Hepatic stellate cell (primary cell): ENCODE measurements at regions not wholly inside any gene's neighbourhood (a gene's known extent, or its start where the extent isn't known, plus 50 kb on each side); places are given as distances from the start of the nearest gene placed in this dataset.
A peak's percentile ranks its signal among the peaks of the same experiment; 100 is the strongest.

Experiments used
- DNase-seq: peaks from one replicate; pipeline ENCODE4 v3.0.0; 2011; ENCODE audit warnings: low spot score

DNA sequence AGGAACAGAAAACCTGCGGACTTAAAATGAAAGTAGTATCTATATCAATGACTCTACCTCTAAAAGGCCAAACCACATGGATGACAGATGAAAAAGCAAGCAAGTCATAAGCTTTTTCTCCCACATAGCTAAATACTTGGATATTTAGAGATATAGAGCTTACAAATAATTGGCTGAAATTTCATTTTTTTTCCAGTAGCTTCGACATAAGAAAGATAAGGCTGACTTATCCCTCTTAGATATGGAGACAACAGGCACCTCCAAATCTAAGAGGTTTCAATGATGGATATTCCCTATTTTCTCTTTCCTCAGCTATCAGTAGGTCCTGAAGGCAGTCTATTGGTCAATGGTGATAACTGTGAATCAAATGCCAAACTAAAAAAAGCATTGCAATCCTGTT is 460.3 kb downstream of the MEIS1 start:
- no peak for DNase-seq

DNA sequence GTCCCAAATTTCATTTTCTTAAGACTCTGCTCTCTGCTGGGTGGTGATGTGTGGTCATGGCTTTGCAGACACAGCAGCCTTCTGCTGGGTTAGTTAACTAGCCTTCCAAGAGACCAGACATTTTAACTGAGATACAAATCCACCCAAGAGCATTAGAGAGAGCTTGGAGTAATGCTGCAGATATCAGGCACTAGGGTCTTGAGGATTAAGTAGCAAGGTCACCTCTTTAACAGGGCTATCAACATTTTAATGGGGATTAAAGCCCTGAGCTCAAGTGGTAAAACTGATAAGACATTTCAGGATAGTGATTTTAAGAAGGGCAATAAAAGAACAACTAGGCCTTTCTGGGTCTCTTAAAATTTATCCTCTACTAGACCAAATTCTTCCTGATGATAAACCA is 461.2 kb downstream of the MEIS1 start:
- no peak for DNase-seq

DNA sequence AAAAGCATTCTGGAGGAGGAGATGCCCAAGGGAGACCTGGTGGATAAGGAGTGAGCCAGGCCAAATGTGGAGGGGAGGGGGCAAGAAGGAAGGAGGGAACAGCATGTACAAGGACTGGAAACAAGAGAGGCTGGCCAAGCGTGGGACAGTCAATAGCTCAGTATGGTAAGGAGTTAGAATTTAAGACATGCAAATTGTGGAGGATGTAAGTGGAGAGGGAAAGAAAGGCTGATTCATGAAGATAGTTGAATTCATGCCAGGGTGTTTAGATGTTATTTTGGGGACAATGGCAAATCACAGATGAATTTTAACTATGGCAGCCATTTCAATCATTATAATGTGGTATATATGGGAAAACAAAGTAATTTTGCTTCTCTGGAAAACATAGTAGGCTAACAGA is 462.3 kb downstream of the MEIS1 start:
- DNase-seq, result no peak

DNA sequence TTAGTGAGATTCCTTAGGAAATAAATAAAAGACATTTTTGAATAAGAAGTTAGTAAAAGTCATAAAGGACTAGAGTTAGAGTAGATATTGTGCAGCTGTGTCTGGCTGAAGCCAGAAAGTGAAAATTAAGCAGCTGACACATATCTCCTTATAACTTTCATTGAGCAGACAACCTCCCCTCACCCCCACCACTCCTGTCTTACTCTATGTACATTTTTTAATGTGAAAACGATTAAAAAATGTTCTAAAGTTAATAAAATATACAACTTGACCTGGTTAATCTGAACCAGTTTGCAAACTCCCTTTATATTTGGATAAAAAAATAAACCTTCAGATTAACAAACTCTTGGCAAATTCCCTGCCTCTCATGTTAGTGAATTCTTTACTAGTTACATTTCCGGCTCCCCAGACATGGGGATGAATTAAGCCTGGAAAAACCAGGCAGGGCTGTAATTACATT is 462.8 kb downstream of the MEIS1 start:
- DNase-seq, result no peak

DNA sequence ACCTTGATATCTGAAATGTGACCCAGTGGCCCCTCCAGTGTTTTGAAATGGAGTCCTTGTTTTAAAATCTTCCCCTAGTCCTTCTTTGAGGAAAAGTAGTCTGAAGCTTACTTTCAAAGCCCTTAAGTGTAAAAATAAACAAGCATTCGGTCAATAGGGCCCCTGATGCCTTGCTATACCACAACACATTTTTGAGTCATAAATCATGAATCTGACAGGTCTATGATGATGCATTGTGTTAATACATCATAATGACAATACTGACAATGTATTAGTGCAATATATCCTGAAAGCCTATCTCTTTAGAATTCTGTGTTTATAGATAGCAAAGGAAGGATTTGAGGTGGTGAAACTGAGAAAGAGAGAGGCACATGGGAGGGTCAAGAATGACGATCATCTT is 464.2 kb downstream of the MEIS1 start:
- no peak for DNase-seq

DNA sequence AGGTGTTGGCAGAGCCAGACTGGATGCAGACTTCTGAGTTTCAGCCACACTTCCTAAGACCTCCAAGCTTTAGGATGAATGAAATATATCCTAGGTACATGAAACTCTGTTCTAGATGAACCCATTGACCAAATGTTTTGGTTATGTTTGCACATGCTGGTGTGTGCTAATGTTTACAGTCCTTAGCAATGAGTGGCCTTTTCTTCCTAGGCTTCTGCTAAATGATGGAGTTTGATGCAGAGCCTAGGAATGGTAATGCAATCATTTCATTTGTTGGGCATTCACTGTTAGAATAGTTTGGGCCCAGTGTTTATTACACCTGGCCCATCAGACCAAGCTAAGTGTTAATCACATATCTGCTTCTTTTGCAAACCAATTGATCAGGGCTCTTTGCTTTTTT is 464.7 kb downstream of the MEIS1 start:
- no peak for DNase-seq

DNA sequence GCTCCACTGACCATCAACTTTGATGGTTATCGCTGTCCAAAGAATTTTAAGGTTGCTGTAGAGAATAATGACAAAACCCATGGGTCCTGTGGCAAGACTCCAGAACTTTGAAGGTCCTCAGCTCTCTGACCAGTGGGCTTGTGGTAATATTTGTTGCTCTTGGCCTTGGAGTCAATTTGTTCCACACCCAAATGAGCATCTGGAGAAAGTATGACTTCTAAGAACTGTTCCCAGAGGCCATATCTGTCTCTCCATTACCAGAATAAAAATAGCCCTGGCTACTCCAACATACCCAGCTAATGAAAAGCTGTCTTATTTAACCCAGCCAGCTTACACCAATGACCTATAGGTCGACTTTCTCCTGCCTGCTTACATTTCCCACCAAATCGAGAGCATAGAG is 466.4 kb downstream of the MEIS1 start:
- no peak for DNase-seq

DNA sequence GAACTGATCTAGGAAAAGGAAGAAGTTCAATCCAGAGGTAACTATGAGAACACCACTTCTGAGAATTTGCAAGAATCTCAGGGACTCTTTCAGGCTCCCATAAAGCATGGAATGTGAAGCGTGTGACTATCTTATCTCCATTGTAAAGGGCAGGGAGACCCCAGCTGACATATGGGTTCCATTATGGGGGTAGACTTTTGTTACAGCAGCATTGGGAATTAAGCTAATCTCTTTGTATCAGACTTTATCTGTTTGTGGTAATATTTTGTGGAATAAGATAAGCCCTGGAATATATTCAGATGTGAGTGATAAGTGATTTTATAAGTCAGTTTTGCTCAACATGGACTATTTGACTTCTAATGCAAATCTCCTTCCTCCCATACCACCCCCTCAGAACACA is 468.3 kb downstream of the MEIS1 start:
- no peak for DNase-seq

DNA sequence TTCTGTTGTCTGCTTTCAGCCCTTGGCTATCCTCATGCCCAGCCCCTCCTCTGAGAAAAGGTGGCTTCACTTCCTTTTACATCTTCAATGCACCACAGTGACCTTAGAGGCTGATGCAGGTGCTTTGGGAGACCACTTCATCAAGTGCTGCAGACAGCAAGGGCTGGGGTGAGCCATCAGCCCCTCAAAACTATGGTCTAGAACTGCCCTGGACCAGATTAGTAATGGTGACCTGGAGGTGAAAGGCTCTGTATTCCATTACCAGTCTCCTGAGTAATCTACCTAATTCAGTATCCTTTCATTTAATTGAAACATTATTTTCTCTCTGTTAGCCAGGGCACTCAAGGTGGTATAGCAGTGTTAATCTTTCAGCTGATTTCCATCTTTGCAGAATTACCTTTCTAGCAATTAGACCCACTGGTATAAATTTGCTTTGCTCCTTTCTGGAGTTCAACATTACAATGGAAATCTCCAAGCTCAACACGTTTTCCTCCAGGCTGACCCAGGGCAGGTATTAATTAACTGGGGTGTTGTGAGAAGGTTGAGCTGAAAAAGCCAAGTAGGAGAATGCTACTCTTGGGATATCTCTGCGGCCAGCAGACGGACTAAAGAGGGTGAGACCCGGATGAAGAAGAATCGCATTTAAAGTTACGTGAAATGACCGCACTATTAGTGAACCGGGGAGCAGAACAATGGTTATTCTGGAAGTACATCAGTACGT is 469.0 kb downstream of the MEIS1 start:
- no peak for DNase-seq

DNA sequence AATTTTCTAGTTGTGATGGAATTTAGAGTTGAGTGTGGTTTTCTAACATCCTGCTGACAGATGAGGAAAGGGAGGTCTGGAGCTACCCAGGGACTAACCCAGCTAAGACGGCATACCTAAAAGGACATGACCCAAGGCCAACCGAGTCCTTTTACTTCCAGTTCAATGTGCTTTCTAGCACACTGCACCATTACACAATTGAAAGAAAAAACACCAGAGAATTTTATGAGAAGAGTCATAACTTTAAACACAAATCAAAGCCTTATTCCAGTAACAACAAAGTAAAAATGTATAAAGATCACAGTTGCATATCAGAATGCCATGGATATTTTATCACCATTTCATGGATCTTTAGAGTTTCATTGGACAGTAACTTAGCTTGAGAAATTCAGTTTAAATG is 480.3 kb downstream of the MEIS1 start:
- DNase-seq, result no peak

DNA sequence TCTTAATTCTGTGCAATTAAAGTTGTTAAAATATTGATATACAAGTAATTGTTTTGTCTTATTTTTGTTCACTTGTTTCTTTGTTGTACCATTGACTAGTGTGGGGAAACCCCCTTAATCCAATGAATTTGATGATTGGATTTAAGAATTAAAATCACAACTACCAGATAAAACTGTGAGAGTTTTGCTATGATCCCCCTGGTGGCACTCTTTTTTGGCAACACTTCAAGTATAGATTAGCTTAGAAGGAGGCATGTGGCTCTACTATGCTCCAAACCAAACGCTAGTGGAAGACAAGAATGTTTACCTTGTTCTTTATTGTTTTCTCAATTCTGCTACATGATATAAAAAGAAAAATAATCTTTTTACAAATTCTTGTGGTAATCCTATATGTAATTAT is 477.8 kb upstream of the ETAA1 start:
- no peak for DNase-seq

DNA sequence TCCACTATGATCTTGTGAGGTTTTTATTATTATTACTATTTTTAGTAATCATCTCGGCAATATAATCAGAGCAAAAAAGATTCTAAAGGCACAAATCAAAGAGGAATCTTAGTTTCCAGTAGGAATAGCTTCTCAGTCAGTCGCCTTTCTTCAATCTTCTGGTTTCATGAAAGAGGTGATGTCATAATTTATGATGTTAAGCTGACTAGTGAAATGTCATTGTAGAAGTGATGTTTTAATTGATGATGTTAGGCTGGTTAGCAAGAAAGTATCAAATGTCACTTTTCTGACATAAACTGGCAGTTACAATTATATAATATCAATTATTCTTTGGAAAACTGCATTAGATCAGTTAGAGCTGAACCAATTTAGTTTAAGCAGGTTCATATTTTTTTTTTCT is 476.7 kb upstream of the ETAA1 start:
- DNase-seq, result no peak

DNA sequence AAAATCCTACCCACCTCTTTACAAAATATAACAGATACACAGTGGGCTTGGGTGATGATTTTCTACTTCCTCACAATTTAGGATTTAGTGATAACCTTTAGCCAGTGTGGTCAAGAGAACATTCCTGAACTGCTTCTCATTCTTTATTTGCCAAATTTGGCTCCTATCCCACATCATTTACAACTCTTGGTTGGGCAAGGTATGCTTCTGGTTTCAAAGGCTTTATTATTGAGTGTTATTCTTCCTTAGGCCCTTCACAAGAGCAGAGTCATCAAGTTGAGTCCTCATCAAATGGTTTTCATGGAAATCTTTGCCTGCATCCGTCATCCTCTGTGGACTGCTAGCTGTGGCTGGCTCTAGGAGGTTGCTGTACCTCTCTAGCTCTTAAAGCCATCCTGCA is 472.0 kb upstream of the ETAA1 start:
- DNase-seq, result no peak

DNA sequence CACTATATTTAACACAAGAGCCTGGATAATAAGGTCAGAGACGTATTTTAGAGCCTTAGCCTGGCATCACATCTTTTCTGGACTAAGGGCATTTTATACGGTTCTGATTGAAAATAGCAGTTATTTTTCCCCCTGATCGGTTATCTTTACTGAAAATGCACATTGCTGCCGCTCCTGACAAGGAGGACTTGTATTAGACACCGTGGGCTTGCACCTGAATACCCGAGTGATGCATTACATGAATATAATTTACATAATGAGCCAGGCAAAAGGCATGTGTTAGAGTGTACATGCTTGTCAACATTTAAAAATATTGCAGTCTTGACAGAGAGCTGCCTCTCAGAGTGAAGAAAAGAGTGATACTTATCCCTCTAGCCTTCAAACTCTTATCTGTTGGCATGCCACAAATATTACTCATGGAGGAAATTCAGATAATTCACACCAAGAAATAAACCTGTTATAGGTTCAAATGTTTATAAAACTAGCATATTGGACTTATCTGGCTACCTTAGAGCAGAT is 470.5 kb upstream of the ETAA1 start:
- no peak for DNase-seq

DNA sequence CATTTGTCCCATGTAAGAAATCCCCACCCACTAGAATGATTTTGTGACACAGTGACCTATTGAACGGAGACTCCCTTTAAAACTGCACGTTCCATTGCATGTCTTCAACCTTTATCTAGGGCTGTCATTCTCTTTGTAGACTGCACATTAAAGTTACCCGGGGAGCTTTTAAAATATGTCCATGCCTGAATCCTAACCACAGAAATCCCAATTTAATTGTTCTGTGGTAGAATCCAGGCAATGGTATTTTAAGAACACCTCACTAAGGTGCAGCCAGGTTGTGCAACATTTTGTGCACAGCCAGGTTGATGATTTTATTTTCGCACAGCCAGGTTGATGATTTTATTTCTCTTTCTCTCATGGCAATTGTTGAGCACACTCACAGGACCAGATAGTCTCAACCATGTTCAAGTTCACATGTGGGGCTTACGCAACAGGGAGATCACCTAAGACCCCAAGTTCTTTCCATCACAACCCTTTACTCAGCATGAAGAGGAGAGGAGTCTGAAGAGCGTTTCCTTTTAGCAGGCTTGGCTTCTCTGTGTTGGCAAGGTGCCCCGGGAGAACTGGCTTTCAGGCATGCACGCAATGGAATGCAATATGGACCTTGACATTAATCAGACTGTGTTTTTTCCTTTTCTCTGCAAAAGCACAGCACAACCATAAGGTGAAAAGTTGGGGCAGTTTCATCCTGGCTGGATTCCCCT is 467.3 kb upstream of the ETAA1 start:
- peak; percentile 26 for DNase-seq

DNA sequence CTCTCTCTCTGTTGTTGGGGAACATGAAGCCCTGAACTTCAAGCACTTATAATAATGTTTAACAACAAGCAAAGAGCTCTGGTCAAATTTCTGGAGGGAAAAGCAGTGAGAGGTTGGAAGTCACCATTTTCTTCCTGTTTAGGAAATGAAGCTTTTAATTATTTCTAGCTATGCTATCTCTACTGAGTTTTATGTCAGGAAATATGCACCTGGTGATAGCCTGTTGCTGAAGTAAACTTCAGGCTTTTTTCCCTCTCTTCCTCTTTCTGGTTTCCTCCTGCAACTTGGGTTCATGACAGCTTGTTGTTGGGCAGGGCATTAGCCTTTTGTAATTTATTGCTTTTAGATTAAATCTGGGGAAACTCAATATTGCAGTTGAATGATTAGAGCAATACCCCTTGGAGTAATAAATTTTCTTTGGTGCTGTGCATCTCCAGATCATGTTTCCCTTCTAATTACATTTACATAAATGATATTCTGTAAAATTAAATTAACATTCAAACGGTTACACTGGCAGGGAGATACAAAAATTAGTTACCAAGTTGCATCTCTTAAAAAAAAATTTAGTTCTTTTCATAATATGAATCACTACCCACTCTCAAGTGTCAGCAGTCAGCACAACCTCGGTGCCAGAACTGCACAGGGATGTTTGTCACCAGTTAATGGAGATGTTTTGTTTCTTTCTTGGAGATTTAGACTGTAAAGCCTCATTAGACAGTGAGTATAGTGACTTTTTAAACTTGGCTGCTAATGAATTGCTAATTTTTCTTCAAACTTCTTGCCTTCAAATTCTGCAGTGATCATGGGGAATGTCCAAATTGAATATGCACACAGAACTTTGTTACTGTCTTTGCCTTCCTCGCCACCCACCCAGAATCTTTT is 466.6 kb upstream of the ETAA1 start:
- DNase-seq, result no peak

DNA sequence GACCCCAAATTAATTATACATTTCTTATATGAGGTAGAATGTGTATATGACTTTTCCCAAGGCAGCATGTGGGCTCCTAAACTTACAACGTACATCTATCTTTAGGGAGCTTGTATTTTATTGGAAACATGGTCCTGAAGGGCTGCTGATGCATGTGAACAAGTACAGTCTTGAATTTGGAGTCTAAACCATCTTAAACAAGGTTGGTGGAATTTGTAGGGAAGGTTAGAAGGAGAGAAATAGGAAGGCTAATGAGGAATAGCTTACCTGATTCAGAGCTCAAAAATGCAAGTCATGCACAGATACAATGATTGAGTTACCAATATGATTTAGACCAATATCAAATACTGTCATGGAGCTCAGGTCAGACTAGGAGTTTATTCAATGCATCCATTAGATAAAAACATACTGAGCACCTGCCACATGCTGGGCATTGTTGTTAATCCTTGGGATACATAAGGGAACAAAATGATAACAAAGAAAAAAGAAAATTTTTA is 458.6 kb upstream of the ETAA1 start:
- DNase-seq, result no peak

DNA sequence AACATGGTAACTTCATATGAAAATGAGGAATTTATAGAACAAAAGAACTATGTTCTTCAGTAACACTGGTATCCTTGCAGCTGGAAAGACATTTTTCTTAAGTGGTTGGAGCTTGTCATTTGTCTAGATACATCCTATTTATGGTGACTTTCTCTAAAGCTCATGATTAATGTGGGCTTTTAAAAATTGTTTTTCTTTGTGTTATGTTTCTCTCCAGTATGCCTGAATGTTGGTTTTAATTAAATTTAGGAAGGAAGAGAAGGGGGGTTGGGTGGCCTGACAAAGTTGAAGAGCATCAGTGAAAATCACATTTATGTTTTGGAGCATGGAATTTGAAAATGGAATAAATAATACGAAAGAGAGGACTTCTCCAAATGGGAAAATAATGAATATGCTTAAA is 457.1 kb upstream of the ETAA1 start:
- DNase-seq, result no peak

DNA sequence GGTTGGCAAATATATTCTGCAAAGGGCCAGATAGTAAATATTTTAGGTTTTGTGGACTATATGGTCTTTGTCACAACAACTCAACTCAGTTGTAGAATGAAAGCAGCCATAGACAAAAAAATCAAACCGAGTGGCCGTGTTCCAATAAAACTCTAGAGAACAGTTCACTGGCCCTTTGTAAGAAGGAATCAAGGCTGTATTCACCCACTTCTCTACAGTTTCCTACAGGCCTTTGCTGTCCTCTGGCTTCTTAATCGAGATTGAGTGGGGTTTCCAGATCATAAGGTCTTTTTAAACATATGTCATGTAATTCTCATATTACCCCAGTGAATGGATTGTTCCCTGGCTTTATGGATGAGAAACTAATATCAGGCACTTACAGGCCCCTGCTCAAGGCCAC is 448.9 kb upstream of the ETAA1 start:
- DNase-seq, result no peak

DNA sequence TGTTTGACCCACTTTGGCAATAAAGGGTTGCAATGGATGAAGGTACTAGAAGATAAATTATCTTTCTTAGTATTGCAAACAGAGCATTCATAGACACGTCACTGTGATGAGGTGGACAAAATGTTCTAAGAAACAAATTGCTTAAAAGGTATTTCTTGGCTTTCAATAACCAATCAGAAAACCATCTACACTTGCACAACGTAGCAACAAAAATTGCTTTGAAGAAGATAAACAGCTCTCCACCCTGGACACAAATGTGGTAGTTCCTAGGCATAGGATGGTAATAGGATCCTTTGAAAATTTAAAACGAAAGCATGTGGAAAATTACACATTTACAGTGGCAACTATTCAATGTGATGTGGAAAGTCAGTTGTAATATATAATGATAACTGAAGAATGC is 439.9 kb upstream of the ETAA1 start:
- DNase-seq, result no peak

DNA sequence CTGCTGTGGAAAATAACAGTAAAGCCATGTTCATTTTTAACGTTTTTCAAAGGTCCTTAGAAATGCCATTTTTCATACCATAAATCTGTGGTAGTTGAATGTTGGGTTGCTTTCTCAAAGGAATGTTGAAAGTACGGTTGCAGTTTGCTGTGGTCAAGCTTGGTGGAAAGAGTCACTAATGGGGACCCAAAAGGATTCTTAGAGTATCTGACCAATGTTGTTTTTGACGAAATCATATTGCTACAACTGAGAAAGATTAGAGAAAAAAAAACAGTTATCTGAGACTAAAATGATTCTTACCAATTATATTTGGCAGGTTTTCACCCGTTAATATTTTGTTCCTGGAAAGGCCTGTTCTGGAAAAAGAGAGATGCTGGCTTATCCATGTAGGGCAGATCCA is 439.5 kb upstream of the ETAA1 start:
- no peak for DNase-seq

DNA sequence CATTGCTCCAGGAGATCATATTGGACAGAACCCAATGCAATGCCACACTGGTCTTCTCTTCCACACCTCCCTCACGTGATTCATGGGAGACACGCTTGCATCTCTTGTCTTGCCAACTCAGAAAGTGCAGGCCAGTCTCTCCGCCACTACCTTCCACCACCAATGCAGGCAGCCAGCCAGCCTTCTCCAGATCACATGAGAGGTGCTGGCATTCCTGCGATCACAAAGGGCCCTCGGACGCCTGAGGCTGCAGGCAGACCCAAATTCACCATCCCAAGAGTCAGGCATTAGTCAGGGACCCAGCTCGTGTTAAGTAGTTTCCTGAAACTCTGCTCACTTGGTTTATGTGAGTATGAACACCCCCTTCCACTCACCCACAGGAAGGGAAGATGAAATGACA is 437.0 kb upstream of the ETAA1 start:
- DNase-seq, result no peak

DNA sequence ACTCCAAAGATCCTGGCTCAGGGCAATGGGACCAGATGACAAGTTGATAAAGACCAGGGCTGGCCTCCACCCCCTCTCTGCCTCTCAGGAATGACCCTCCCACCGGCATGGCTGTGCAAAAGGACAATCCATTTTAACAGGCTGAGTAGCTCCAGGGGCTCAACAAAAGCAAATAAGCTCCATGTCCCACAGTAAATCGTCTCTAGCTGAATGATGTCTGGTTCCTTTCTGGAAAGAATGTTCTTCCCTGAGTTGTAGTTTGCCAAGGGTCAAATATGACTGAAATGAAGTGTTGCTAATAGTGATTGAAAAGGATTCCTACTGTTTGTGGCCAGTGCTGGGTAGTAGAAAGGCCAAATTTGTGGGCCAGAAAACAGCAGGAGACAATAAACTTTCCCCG is 434.4 kb upstream of the ETAA1 start:
- no peak for DNase-seq
